RPMI7951 (cell line): ENCODE measurements at regions not wholly inside any gene's neighbourhood (a gene's known extent, or its start where the extent isn't known, plus 50 kb on each side); places are given as distances from the start of the nearest gene placed in this dataset.
"Not testable (repeated sequence)": the region's sequence is repeated elsewhere in the genome, so short reads cannot be mapped to it uniquely, and the experiment has no call there.

Source experiments
- DNase-seq: peaks from one replicate; pipeline ENCODE4 v3.0.0-alpha.2; 2012; ENCODE audit warnings: low read depth

DNA sequence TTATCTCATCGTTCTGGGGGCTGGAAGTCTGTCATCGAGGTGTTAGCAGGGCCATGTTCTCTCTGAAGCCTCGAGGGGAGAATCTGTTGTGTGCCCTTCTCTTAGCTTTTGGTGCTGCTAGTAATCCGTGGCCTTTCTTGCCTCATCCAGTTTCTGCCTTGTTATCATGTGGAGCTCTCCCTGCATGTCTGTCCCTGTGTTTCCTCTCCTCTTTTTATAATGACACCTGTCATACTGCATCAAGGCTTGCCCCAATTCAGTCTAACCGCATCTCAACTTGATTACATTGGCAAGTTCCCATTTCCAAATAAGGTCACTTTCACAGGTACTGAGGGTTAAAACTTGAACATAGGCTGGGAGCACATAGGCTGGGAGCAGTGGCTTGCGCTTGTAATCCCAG lies 82.6 kb upstream of the CNIH3 start:
- no peak for DNase-seq

DNA sequence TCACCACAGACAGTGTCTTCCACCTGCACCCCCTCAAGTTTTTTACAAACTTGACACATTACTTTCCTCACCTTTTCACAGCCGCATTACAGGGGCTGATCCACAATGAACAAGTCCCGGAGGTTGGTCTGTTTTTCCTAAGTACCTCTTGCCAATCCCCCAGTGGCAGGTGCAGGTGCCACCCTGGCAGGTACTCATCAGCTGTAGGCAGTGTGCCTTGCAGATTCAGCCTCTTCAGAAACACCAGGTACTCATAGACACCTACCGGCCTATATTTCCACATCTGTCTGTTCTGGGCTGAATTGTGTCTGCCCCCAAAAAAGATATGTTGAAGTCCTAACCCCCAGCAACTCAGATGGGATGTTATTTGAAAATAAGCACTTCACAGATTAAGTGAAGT lies 81.4 kb upstream of the CNIH3 start:
- DNase-seq, result no peak

DNA sequence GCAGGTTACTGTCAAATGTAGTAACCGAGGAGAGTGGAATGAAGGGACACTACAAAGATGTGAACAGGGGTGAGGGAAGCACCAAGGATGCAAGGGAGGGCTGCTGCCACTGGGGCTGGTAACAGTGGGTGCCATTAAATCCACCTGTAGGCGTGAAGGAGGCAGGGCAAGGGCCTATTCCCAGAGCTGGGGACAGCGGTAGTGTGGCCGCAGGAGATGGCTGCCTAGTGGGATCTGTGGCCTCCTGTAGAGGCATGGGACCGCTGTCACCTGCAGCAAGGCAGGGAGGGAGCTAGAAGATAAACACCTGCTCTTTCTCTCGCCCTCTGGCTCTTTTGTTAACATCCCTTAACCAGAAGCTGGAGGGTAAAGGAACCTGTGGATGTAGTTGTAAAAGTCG lies 80.5 kb upstream of the CNIH3 start:
- DNase-seq, result no peak

DNA sequence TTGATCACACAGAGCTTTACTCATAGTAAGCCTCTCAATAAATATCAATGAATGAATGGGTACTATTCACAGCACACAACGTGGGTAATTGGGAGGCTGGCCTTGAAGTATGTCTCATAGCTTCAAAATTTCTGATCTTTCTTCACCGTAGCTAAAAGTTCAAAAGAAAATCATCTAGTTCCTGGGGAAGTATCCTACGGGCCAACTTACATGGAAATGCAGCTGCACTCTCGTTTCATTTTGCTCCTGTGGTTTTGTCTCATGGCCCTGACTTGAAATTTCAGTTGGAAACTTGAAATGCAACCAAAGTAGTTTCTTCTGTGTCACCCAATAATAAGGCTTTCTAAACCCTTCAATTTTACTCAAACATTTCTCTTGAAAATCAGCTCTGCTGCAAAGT lies 76.1 kb upstream of the CNIH3 start:
- peak; percentile 85 for DNase-seq

DNA sequence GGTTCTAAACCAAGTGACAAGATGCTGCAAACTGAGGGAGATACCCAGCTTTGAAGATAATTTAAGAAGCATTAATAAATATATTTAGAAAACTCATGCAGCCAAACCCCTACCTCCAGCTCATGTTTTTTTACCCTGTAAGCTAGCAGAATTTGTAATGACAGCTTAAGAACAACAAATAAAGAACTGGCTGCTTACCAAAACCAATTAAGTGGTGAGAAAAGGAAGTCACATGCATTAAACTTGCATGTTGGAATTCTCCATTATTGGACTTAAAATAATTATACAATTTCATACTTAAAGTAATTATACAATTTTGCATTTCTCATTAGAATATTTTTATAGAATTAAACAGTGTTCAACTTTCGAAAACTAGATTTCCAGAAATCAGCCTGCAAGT lies 75.6 kb upstream of the CNIH3 start:
- DNase-seq, result no peak

DNA sequence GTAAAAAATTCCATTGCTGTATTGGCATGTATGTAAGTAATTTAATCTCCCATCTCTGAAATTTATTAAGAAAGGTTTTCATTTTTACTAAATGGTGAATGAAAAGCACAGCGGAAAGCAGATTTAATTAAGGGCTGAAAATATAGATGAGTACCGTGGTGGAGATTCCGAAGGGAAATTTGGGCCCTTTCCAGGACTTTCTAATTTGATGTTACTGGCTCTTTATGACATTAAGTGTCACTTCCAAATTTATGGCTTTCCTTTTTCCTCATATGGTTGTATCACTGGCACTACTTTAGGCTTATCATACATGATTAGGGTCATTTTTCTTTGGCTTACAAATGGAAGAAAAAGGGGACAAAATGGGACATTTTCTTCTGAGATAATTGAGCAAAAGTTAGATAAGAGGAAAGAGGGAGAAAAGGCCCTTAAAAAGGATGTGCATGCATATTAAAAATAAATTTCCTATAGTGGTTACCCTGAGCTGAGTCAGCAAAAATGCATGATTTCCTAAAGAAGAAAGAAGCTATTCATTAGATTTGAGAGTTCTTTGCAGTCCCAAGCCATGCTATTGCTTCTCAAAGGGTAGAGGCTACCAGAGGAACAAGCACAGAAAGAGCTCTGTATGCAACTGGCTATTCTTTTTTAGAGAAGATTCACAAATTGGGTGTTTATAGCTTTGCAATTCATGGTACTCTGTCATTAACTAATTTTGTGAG lies 74.9 kb upstream of the CNIH3 start:
- no peak for DNase-seq

DNA sequence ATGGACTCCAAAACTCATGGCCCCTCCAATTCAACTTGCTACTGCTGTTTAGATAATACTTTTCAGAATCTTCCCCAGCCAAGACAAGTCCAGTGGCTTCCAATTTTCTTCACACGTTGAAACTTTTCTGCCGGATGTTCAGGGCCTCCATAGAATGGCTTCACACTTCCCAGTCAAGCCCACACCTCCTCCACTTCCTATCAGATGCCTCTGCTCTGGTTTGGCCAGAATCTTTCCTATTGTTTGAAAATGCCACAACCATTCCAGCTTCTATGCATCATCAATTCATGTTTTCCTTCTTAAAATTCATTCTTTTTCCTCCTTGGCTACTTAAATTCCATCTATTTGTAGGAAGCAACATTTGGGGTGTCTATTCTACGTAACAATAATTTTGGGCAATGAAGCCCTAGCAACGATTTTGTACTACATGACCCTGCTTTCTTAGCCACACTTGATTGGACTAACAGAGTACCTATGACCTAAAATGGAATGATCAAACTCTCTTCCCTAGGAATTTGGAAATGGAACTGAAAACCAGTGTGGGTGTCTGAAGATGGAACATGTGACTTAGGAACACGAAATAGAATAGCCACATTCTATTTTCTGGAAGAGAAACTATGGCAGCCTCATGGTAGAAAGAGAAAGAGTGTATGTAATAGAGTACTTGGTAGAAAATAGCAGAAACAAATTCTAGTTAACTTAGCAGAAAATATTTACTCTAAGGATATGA lies 74.1 kb upstream of the CNIH3 start:
- peak; percentile 68 for DNase-seq

DNA sequence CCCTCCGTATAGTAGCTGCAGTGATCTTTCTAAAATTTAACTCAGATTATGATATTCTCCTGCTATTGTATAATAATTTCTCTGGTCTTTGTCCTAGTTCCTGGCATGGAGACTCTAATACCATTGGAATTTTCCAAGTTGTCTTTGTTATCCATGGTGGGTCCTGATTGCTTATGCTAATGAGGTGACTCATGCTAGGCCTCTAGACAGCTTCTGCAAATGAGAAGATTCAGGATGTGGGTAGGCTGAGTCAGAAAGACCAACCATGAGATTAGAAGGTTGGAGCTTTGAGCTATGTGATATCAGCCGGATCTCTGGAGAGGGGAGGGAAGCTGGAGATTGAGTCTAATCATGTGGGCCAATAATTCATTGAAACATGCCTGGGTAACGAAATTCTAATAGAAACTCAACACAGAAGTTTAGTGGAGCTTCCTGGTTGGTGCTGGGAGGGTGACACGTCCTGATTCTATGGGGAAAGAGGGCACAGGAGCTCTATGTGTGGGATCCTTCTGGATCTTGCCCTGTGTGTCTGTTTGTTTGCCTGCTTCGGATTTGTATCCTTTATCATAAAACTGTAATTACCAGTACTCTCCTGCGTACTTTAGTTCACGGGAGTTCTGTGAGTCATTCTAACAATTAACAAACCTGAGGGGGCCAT lies 73.2 kb upstream of the CNIH3 start:
- DNase-seq, result peak; percentile 100

DNA sequence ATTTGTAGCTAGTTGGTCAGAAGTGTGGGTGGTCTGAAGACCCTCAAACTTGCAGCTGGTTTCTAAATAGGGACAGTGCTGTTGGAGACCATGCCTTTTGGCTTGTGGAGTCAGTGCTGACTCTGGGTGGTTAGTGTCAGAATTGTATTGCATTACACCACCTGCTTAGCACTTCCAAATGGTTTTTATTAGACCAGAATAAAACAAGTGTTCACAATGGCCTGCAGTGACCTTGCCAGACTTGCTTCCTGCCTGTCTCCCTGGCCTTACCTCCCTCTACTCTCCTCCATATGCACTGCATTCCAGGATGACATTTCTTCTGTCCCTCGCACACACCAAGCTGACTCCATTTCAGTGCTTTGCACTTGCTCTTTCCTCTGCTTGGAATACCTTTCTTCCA lies 72.7 kb upstream of the CNIH3 start:
- peak; percentile 76 for DNase-seq

DNA sequence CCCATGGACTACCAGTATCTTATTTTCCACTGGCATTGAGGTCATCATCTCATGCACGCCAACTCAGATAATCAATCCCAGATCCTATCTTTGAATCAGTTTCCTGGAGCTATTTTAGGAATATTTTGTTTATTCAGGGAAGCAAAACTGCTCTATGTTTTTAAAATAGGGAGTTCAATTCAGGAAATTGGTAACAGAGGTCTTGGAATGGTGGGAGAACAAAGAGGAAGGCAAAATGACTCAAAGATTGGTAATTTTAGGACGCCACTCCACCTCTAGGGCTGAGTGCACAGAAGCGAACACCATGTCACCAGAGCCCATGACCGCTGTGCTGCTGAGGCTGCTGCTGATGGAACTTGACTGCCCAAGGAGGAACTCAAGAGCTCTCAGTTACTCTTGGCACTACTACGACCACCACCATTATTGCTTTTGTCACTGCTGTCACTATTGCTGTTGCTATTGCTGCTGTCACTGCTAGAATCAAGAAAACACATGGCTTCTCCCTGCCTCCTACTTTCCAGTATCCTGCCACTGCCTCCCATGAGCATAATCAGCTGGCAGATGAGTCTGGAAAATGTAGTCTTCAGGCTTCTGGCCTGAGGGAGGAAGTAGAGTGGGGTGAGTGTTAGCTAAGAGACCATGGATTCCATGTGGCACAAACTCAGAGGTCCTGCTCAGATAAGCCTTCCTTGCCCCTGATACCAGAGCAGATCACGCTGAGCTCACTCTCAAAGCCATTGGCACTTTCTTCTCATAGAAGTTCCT lies 71.6 kb upstream of the CNIH3 start:
- peak; percentile 81 for DNase-seq

DNA sequence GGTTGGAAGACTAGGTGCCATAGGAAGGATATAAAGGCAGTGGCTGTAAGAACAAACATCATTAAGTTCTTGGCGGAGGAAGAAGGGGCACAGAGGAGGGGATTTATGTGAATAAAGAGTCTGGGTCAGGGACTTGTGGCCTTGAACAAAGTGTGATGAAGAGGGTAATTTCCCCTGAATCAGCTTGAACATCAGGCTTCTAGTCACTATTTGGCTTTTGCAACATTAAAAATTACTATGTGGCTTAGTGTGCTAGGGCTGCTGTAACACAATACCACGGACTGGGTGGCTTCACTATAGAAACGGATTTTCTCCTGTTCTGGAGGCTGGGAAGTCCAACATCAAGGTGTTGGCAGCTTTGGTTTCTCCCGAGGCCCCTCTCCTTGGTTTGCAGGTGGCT lies 70.5 kb upstream of the CNIH3 start:
- no peak for DNase-seq

DNA sequence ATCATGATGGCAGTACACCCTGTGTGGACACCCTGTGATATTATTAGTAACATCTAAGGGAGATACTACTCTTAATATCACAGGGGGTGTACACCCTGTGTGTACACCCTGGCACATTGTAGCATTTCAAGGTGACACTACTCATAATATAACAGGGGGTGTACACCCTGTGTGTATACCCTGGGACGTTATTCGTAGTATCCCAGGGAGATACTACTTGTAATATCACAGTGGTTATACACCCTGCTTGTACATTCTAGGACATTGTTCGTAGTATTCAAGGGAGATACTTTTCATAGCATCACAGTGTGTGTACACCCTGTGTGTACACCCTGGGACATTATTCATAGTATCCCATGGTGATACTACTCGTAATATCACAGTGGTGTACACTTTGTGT lies 67.4 kb upstream of the CNIH3 start:
- no peak for DNase-seq

DNA sequence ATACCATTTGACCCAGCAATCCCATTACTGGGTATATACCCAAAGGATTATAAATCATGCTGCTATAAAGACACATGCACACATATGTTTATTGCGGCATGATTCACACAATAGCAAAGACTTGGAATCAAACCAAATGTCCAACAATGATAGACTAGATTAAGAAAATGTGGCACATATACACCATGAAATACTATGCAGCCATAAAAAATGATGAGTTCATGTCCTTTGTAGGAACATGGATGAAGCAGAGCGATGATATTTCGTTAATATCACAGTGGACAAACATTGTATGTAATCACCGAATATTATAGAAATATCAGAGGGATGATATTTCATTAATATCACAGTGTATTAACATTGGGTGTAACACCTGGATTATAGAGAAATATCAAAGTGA lies 64.9 kb upstream of the CNIH3 start:
- DNase-seq, result not testable (repeated sequence)

DNA sequence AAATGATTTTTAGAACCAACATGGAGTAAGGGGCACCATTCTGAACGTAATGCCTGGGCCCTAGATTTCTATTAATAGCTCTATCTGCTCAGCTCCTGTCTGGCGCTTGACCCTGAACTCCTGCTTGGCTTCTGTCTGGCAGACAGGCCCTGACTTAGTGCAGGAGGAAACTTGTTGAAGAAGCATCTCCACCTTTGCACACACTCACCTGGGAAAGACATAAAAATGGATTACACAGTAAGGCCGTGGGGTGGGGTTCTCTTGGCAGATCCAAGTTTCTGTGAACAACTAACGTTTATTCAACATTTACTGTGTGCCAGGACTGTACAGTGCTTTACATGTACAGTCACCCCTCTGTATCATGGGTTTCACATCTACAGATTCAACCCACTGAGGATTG lies 62.1 kb upstream of the CNIH3 start:
- no peak for DNase-seq

DNA sequence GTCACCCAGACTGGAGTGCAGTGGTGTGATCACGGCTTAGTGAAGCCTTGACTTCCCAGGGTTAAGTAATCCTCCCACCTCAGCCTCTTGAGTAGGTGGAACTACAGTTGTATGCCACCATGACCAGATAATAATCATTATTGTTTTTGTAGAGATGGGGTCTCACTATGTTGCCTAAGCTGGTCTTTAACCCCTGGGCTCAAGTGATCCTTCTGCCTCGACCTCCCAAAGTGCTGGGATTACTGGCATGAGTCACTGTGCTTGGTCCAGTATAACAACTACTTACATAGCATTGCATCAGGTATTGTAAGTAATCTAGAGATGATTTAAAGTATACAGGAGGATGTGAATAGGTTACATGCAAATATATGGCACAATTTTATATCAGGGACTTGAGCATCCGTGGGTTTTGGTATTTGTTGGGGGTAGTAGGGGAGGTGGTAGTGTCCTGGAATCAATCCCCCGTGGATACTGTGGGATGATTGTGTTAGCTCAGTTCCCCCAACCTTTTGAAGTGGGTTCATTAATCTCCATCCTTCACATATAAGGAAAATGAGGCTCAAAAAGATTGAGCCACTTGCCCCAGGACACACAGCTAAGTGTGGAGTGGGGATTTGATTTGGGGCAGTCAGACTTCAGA lies 61.4 kb upstream of the CNIH3 start:
- no peak for DNase-seq

DNA sequence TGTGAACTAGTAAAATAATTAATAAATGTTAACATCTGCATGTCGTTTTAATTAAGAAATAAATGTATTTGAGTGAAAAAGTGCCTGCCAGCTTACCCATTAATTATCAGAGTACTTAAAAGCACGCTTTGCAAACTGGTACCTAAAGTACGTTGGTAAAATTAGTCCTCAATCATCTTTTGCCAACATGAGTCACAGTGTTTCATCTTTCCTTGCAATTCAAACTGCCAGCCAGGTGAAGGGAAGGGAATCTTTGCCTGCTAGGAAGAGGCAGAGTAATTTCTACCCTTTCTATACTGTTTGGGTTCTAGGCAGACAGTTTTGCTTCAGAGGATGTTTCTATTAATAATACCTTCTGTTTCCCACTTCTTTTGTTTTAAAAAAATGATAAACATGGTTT lies 57.2 kb upstream of the CNIH3 start:
- no peak for DNase-seq

DNA sequence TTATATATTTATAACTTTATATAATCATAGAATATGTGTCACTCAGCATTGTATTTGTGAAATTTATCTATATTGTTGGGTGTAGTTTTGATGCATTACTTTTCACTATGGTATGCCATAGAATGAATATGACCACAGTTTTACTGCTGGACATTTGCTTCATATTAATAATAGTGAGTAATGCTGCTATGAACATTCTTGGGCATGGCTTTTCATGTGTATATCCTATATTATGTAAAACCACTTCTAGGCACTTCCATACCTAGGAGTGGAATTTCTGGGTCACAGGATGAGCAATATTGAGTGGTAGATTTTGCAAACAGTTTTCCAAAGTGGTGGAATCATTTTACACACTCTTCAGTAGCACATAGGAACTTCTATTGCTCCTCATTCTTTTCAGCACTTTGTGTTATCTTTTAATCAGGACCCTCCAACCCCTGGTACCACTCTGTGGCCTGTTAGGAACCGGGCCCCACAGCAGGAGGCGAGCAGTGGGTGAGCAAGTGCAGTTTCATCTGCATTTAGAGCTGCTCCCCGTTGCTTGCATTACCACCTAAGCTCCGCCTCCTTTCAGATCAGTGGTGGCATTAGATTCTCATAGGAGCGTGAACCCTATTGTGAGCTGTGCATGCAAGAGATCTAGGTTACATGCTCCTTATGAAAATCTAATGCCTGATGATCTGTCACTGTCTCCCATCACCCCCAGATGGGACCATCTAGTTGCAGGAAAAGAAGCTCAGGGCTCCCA lies 56.0 kb upstream of the CNIH3 start:
- DNase-seq, result no peak

DNA sequence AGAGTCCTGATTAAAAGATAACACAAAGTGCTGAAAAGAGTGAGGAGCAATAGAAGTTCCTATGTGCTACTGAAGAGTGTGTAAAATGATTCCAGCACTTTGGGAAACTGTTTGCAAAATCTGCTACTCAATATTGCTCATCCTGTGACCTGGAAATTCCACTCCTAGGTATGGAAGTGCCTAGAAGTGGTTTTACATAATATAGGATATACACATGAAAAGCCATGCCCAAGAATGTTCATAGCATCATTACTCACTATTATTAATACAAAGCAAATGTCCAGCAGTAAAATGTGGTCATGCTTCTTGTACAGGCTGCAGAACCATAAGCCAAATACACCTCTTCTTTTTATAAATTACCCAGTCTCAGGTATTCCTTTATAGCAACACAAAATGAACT lies 53.2 kb upstream of the CNIH3 start:
- DNase-seq, result not testable (repeated sequence)

DNA sequence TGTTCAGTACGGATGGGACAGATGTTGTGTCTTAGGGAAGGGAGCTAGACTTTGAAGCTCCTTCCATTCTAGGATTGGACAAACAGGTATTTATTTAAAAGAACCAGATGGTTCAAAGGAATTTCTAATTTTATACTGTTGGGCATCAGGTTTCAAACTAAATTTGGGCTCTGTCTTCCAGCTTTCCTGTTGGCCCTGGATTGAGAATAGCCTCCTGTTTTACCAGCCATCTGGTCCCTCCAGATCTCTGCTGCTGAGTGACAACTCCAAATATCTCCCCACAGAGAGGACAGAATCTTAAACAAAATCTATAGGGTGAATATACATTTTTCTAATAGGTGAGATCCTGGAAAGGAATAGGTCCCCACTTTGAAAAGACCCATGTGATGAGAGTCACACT lies 52.5 kb upstream of the CNIH3 start:
- peak; percentile 46 for DNase-seq

DNA sequence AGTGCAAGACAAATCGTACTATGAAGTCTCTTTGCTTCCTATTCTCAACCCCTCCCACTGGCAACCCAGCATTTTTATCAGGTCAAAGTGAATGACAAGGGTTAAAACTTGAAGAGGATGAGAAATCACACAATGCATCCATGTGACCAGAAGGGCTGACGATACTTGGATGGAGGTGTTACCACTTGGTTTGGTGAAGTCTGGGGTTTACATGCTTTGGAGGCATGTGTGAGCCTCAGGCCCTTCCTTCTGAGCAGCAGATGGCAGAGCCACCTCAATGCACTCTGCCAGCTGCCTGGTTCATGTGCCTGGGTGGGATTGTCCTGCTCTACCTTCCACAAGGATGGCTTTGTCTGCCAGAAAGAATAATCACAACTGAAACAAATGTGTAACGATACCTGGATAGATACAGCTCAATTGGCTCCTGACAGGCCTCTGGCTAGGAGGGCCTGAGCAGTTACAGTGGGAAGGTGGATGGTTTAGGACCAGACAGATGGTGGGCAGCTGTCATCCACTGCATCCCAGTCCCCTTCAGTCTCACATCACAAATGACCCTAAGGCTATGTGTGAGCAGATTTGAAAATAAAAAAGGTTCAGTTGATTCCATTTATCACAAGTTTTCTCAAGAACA lies 51.5 kb upstream of the CNIH3 start:
- peak; percentile 88 for DNase-seq

DNA sequence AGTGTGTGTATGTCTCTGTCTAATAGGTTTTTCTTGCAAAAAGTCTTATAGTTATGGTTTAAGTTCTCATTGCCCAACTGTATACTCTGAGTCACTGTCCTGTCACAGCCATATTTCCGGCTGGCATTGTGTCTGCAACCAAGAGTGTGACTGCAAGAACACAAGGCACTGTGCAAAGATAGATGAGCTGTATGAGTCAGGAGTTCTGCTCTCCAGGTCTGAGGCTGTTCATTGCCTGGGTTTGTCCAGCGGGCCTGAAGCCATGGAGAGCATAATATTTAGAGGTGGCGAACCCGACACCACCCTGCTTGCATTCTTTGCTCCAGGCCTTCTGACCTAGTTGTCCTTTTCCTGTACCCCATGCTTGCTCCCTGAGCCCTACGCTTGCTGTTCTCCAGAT lies 50.9 kb upstream of the CNIH3 start:
- peak; percentile 99 for DNase-seq
